Central memory CD8-positive, alpha-beta T cell (primary cell): ENCODE measurements at regions not wholly inside any gene's neighbourhood (a gene's known extent, or its start where the extent isn't known, plus 50 kb on each side); places are given as distances from the start of the nearest gene placed in this dataset.

ENCODE experiments used
- ATAC-seq: fragments of 150-1000 bp; cut with Tn5 transposase; replicated peaks from 2 replicates; pipeline ENCODE4 v1.10.0; 2022; ENCODE audit warnings: mild to moderate bottlenecking, moderate FRiP score, moderate number of reproducible peaks; ENCODE audit not compliant: poor library complexity, severe bottlenecking; ENCODE audit errors: extremely low read depth
- DNase-seq, 2 donors: peaks; one replicate each; pipeline ENCODE4 v3.0.0; 2021; ENCODE audit warnings: low spot score in 2 of 2
- H3K27ac Mint-ChIP-seq: one replicate; pipeline ENCODE4 v1.8.0; 2022; ENCODE audit warnings: low read depth, mild to moderate bottlenecking, moderate library complexity, mixed read lengths
- H3K27me3 Mint-ChIP-seq: one replicate; pipeline ENCODE4 v1.8.0; 2022; ENCODE audit warnings: mixed read lengths
- H3K36me3 Mint-ChIP-seq: one replicate; pipeline ENCODE4 v1.8.0; 2022; ENCODE audit warnings: mild to moderate bottlenecking, moderate library complexity, mixed read lengths; ENCODE audit not compliant: insufficient read depth
- H3K4me1 Mint-ChIP-seq: one replicate; pipeline ENCODE4 v1.8.0; 2022; ENCODE audit warnings: mixed read lengths
- H3K4me3 Mint-ChIP-seq: one replicate; pipeline ENCODE4 v1.8.0; 2022; ENCODE audit warnings: mild to moderate bottlenecking, moderate library complexity, mixed read lengths
- H3K9me3 Mint-ChIP-seq: one replicate; pipeline ENCODE4 v1.8.0; 2022; ENCODE audit warnings: mixed read lengths

DNA sequence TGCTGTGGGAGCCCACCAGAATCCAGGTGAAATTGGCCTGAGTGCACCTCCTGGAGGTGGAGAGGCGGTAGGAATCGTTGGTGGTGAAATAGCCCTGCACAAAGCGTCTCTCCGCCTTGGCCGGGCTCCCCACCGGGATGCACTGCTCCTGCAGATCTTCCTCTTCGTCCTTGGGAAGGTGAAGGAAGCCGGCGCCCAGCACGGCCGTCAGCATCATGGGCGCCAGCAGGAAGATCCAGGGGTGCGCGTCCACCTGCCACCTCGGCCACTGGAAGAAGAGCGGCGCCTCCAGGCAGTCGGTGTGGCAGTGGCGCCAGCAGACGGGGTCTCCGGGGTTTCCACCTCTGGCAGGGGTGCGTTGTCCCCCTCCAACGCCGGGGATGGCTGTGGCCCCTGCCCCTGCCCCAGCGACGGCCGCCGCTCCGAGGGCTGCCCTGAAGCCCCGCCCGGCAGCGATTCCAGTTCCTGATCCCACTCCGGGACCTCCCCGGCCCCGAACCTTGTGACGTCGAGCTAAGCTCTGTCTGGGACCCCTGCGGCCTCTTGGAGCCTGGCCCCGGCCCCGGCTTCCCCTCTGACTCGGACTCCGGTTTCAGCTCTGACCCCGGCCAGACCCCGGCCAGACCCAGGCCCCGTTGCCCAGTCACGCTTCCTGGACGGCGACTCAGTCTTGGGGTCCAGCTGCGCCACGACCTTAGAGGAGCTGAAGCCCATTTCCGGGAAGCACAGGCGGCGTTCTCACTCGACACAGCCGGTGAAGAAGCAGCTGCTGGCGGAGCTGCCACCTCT, 91.9 kb downstream of the CD164 start:
- no peak for DNase-seq
- Mint-ChIP-seq H3K27ac (no peak overlapping the region), H3K36me3 (no peaks in the 10 kb centered on the region), H3K4me1 (no peaks in the 10 kb centered on the region), H3K9me3 (no peaks in the 10 kb centered on the region), H3K4me3 (no peak overlapping the region), H3K27me3 (peaks cover 13% of the 10 kb centered on the region)
- ATAC-seq, result no peak

DNA sequence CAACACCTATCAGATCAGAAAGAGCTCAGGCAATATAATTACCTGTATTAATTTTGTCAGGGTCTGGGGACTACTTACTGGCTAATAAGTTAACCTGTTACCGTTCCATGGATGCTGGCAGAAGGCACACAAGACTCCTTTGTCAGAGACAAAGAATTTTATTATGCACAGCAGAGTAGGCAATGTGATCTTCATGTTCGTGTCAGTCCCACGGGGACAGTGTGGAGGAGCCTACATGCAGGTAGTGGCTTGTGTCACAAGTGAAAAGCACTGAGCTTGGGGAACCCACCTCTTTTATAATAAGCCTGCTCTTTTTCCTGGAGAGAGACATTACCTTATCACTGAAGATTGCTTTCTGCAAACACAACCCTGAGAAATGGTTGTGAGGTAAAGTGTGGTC, 96.9 kb downstream of the CD164 start:
- ATAC-seq (no peak), DNase-seq (no peak)
- Mint-ChIP-seq H3K27ac (no peak overlapping the region), H3K36me3 (no peaks in the 10 kb centered on the region), H3K4me3 (no peak overlapping the region), H3K4me1 (no peaks in the 10 kb centered on the region), H3K27me3 (peaks cover 13% of the 10 kb centered on the region), H3K9me3 (no peaks in the 10 kb centered on the region)

DNA sequence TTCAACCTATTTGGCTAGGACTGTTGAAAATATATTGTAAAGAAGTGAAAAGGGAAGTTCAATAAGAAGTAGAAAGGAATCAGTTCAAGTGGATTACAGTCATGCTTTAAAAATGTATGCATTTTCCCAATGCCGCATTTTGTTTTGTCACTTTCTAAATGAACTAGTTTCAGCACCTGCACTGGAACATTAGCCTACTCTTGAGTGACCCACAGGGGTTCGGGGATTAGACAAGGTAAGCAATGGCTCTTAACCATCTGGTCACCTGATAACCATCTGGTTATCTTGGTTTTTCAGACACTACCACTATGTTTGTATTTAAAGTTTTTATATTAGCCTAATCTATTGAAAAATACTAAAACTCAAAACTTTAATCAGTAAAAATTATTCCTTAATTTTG, 97.6 kb downstream of the CD164 start:
- DNase-seq (no peak), ATAC-seq (no peak)
- Mint-ChIP-seq H3K27ac (no peak overlapping the region), H3K36me3 (no peaks in the 10 kb centered on the region), H3K4me1 (no peaks in the 10 kb centered on the region), H3K4me3 (no peak overlapping the region), H3K9me3 (no peaks in the 10 kb centered on the region), H3K27me3 (peaks cover 13% of the 10 kb centered on the region)

DNA sequence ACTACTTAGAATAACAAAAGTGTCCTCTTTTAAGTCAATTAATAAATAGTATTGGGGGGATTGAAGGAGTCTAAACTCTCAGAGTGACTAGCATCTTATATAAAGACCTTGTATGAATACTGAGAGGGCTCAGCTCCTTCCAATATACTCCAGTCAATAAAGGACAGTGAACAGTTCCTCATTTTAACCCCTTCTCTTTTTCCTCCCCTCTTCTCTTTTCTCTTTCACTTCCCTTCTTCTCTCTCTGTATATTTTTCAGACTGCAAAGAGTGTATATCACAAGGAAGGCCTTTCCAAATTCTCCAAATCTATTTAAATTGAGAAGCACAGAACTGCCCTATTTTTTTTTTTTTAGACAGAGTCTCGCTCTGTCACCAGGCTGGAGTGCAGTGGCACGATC, 99.5 kb downstream of the CD164 start:
- H3K36me3 Mint-ChIP-seq, result no peaks in the 10 kb centered on the region
- H3K4me3 Mint-ChIP-seq, result no peak overlapping the region
- peaks cover 13% of the 10 kb centered on the region for H3K27me3 Mint-ChIP-seq
- no peak overlapping the region for H3K27ac Mint-ChIP-seq
- no peaks in the 10 kb centered on the region for H3K9me3 Mint-ChIP-seq
- DNase-seq, result no peak
- no peak for ATAC-seq
- no peaks in the 10 kb centered on the region for H3K4me1 Mint-ChIP-seq

DNA sequence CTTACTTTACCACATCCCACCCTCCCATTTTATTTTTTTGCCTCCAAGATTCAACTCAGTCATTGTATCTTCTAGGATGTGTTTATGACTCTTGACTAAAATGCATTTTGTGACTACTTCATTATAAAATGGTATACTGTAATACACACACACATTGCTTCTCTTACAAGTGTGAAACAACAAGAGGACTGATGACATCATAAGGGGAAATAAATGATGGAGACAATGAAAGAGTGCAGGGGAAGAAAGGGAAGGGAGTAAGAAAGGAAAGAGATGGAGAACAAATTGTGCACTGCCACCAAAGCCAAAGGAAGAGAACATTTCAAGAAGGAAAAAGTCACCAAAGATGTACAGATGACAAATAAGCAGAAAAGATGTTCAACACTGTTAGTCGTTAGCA, 102.6 kb downstream of the CD164 start:
- no peak for DNase-seq
- no peak overlapping the region for H3K27ac Mint-ChIP-seq
- H3K4me1 Mint-ChIP-seq, result no peaks in the 10 kb centered on the region
- no peaks in the 10 kb centered on the region for H3K9me3 Mint-ChIP-seq
- H3K4me3 Mint-ChIP-seq, result no peak overlapping the region
- no peaks in the 10 kb centered on the region for H3K36me3 Mint-ChIP-seq
- H3K27me3 Mint-ChIP-seq, result no peaks in the 10 kb centered on the region
- no peak for ATAC-seq

DNA sequence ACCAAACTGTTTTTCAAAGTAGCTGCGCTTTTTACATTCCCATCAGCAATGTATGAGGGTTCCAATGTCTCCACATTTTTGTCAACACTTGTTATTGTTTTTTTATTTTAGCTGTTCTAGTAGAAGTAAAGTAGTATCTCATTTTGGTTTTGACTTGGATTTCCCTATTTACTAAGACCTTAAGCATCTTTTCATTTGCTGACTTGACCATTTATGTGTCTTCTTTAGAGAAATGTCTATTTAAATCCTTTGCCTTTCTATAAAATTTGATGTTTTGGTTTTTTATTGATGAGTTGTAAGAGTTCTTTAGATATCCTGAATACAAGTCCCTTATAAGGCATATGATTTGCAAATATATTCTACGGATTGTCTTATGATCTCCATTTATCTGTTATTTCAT, 110.6 kb downstream of the CD164 start:
- Mint-ChIP-seq H3K27ac (no peak overlapping the region), H3K9me3 (peaks cover 12% of the 10 kb centered on the region)

DNA sequence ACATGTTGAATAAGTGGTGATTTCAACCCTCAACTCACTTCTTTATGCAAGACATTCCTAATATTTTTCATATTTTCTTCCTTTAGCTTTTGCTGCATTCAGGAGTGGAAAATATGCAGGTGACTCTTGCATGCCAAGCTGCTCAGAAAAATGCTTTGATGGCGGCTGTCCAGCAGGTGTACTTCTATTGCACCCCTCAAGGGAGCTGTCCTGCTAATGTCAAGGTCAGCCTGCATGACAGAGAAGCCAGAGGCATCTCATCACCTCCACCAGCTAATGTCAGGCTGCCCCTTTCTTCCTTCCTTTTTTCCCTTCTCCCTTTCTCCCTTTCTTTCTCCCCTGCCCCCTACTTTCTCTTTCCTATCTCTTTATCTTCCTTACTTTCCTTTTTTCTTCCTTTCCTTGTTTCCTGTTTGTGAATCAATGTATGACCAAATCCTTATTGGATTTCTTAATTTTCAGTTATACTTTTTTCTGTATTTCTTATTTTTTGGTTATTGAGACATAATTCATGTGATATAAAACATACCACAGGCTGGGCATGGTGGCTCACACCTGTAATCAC, 112.2 kb downstream of the CD164 start:
- H3K27ac Mint-ChIP-seq, result no peak overlapping the region

More for the DNA sequence above, 110.6 kb downstream of the CD164 start:
- no peak for DNase-seq
- Mint-ChIP-seq H3K36me3 (no peaks in the 10 kb centered on the region), H3K4me3 (no peak overlapping the region), H3K27me3 (no peaks in the 10 kb centered on the region), H3K4me1 (no peaks in the 10 kb centered on the region)
- no peak for ATAC-seq

DNA sequence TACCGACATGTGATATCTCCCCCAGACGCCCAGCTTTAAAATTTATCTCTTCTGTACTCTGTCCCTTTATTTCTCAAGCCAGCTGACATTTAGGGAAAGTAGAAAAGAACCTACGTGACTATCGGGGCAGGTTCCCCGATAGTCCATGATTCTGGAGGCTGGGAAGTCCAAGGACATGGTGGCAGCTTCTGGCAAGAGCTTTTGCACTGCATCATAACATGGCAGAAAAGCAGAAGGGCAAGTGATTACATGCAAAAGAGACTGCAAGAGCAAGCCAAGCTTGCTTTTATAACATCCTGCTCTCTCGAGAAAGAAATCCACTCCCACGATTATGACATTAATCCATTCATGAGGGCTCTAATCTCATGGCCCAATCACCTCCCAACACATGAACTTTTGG, 113.2 kb downstream of the CD164 start:
- DNase-seq, result no peak
- H3K36me3 Mint-ChIP-seq, result peaks cover 1% of the 10 kb centered on the region

More for the DNA sequence above, 112.2 kb downstream of the CD164 start:
- DNase-seq (no peak), ATAC-seq (no peak)
- Mint-ChIP-seq H3K4me1 (no peaks in the 10 kb centered on the region), H3K36me3 (peaks cover 1% of the 10 kb centered on the region), H3K4me3 (no peak overlapping the region), H3K27me3 (no peaks in the 10 kb centered on the region), H3K9me3 (peaks cover 12% of the 10 kb centered on the region)

DNA sequence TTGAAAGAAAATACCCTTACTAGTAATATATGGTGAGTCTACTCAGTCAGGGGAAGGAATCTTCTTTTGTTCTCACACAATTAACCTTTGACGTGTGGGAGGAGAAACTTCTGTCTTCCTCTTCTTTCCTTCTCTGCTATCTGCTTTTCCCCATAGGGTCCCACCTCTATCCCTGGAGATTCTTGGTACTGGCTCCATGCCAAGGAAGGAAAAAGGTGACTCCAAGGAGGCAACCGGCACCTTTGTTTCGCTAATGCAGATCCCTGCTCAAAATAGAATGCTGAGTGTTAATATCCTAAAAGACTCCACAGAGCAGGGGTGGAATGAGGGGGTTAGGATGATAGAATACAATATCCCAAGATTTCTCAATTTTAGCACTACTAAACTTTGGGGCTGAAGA, 116.7 kb downstream of the CD164 start:
- DNase-seq (no peak), ATAC-seq (no peak)
- Mint-ChIP-seq H3K4me3 (no peak overlapping the region), H3K36me3 (peaks cover 3% of the 10 kb centered on the region), H3K9me3 (peaks cover 12% of the 10 kb centered on the region), H3K4me1 (no peaks in the 10 kb centered on the region), H3K27ac (no peak overlapping the region), H3K27me3 (no peaks in the 10 kb centered on the region)

More for the DNA sequence above, 113.2 kb downstream of the CD164 start:
- ATAC-seq, result no peak
- H3K27me3 Mint-ChIP-seq, result no peaks in the 10 kb centered on the region
- H3K9me3 Mint-ChIP-seq, result peaks cover 12% of the 10 kb centered on the region
- no peak overlapping the region for H3K4me3 Mint-ChIP-seq
- no peaks in the 10 kb centered on the region for H3K4me1 Mint-ChIP-seq
- no peak overlapping the region for H3K27ac Mint-ChIP-seq

DNA sequence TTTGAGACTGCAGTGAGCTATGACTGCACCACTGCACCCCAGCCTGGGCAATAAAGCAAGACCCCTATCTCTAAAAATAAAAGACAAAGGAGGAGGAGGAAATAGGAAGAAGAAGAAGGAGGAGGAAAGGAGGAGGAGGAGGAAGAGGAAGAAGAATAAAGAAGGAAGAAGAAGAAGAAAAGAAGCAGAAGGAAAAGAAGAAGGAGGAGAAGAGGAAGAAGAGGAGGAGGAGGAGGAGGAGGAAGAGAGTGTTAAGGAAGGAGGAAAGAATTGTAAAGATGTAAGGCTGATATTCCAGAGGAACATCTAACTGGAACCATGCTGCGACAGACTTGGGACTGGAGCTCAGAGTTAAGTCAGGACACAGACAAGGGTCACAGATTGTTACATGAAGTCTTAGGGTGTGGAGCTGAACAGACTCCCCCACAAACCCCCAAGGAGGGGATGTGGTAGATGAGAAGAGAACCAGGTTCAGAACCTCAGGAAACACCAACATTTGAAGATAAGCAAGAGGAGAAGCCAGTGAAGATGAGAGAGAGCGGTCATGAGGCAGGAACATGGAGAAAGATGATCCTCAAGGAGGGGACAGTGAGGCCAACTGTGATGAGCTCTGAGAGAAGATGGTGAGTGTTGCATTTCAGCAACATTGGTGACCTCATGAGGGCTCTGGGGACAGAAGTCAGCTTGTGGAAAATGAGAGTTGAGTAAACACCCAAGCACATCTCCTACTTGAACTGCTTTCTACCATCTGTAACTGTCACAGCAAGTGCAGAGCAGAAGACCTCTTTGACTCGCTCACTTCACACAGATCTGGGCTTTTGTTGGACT, 118.2 kb downstream of the CD164 start:
- H3K36me3 Mint-ChIP-seq, result peaks cover 3% of the 10 kb centered on the region
- no peak for ATAC-seq
- no peak overlapping the region for H3K4me3 Mint-ChIP-seq
- H3K27me3 Mint-ChIP-seq, result no peaks in the 10 kb centered on the region
- DNase-seq, result no peak
- peaks cover 10% of the 10 kb centered on the region for H3K9me3 Mint-ChIP-seq
- no peak overlapping the region for H3K27ac Mint-ChIP-seq
- no peaks in the 10 kb centered on the region for H3K4me1 Mint-ChIP-seq

DNA sequence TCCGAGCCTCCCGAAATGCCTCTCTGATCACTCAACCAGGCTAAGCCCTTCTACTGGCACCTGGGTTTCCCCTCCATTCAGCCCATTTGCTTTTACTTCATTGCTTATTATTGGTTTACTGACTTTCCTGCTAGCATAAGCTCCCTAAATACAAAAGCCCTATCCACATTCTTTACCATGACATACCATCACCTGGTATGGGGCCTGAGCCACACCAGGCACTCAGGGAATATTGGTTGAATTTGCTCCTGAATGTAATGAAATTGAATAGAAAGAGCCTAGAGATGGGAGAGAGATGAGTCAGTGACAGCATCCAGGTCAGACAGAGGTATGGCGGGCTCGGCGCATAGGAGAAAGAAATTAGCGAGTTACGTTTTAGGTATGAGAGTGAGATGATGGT, 120.0 kb downstream of the CD164 start:
- Mint-ChIP-seq H3K4me1 (no peaks in the 10 kb centered on the region), H3K4me3 (no peak overlapping the region), H3K9me3 (peaks cover 5% of the 10 kb centered on the region), H3K27me3 (no peaks in the 10 kb centered on the region), H3K36me3 (peaks cover 3% of the 10 kb centered on the region), H3K27ac (no peak overlapping the region)
- DNase-seq, result no peak
- ATAC-seq, result no peak

DNA sequence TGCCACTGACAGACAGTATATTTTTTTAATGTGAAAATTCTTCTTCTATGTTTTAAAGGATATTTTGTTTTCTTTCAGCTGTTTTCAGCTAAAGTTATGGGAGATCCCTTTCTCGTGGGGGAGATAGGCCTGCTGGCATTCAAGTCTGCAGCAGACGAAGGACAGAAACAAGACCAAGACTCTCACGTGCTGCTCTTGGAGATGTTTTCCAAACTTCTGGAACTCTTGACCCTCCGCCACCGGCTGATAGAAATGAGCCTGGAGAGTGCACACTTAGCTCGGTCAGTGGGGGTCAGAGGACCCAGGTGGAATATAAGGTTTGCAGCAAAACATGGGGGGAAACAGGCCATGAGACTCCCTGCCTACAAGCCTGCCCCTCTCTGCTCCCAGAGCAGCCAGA, 120.5 kb downstream of the CD164 start:
- Mint-ChIP-seq H3K4me3 (no peak overlapping the region), H3K27ac (no peak overlapping the region), H3K27me3 (no peaks in the 10 kb centered on the region), H3K4me1 (no peaks in the 10 kb centered on the region), H3K9me3 (peaks cover under 1% of the 10 kb centered on the region), H3K36me3 (peaks cover 3% of the 10 kb centered on the region)
- ATAC-seq, result no peak
- DNase-seq, result no peak

DNA sequence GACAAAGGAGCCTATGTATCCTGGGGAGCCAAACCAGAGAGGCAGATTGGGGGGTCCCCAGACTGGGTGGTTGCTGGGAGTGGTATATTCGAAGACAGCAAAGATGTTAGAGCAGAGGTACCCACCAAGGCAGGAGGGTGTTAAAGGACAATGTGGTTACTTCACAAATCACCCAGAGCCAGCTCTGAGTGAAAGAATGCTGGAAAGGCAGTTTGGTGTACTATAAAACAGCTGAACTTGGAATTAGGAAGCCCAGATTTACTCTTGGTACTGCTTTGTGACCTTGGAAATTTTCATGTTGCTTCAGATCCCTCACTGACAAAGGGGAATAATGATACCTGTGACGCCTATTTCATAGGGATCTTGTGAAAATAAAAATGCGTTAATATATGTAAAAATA, 121.6 kb downstream of the CD164 start:
- Mint-ChIP-seq H3K27me3 (no peaks in the 10 kb centered on the region), H3K4me1 (no peaks in the 10 kb centered on the region), H3K9me3 (no peaks in the 10 kb centered on the region), H3K27ac (no peak overlapping the region), H3K4me3 (no peak overlapping the region), H3K36me3 (peaks cover 3% of the 10 kb centered on the region)
- DNase-seq, result no peak
- no peak for ATAC-seq
